Panc1 (cell line): ENCODE measurements at regions not wholly inside any gene's neighbourhood (a gene's known extent, or its start where the extent isn't known, plus 50 kb on each side); places are given as distances from the start of the nearest gene placed in this dataset.

ENCODE experiments used
- ATAC-seq: fragments of 200-7000 bp; cut with Tn5 transposase; 2 replicates; pipeline ENCODE4 v1.9.1; 2020; ENCODE audit warnings: mild to moderate bottlenecking, moderate library complexity
- BruUV-seq: library from RNA; stranded (reverse); fragments of 400-500 nt; replicated peaks from 2 replicates; lab custom pipeline; 2021; lab: Mats Ljungman, UMichigan
- CTCF ChIA-PET: fragments of 300-600 bp; sonication (Branson Sonifier 250); formaldehyde crosslinking; loops from one replicate; lab custom pipeline; 2022; ENCODE audit warnings: antibody characterized with exemption; lab: Charles Lee
- POLR2A ChIA-PET: fragments of 300-600 bp; sonication (Branson Sonifier 250); formaldehyde crosslinking; loops from one replicate; lab custom pipeline; 2022; ENCODE audit warnings: antibody characterized with exemption; lab: Charles Lee
- DNase-seq: peaks from one replicate; pipeline ENCODE4 v3.0.0-alpha.2; 2010; ENCODE audit warnings: low read depth, low spot score
- H3K27ac ChIP-seq: 2 replicates; pipeline ENCODE4 v1.5.1; 2011; ENCODE audit warnings: mild to moderate bottlenecking, low read length, inconsistent platforms
- H3K27me3 ChIP-seq: fragments of 200-500 bp; sonication (Bioruptor generic); 2 replicates; pipeline ENCODE4 v1.6.0; 2014; ENCODE audit warnings: low read length, inconsistent platforms; ENCODE audit not compliant: control insufficient read depth, insufficient read depth
- H3K36me3 ChIP-seq: fragments of 200-500 bp; sonication (Bioruptor generic); 2 replicates; pipeline ENCODE4 v1.5.1; 2014; ENCODE audit warnings: inconsistent platforms, mild to moderate bottlenecking, low read length, moderate library complexity; ENCODE audit not compliant: control insufficient read depth, insufficient read depth
- H3K4me1 ChIP-seq: 2 replicates; pipeline ENCODE4 v1.5.1; 2011; ENCODE audit warnings: inconsistent platforms, mild to moderate bottlenecking, low read length, moderate library complexity; ENCODE audit not compliant: control insufficient read depth, insufficient read depth
- H3K4me3 ChIP-seq, 2 experiments: 2 replicates each; pipeline ENCODE4 v1.5.1; 2011 to 2012; ENCODE audit warnings: low read depth in 2 of 2, low read length in 2 of 2, mild to moderate bottlenecking in 2 of 2, inconsistent platforms in 1 of 2, moderate library complexity in 1 of 2
- H3K9me3 ChIP-seq: fragments of 200-500 bp; sonication (Bioruptor generic); 2 replicates; pipeline ENCODE4 v1.5.1; 2014; ENCODE audit warnings: low read depth, mild to moderate bottlenecking, inconsistent platforms, low read length, moderate library complexity; ENCODE audit not compliant: control insufficient read depth, insufficient read depth
- POLR2AphosphoS5 ChIP-seq: IDR thresholded peaks from 2 replicates; pipeline ENCODE4 v1.6.1; 2012; ENCODE audit warnings: mild to moderate bottlenecking, low read depth, low read length, moderate library complexity
- SIN3A ChIP-seq: IDR thresholded peaks from 2 replicates; pipeline ENCODE4 v1.6.1; 2012; ENCODE audit warnings: low read depth, mild to moderate bottlenecking, low read length, moderate library complexity, borderline replicate concordance; ENCODE audit not compliant: insufficient read depth
- TCF7L2 ChIP-seq: IDR thresholded peaks from 2 replicates; pipeline ENCODE4 v1.6.1; 2011; ENCODE audit warnings: mild to moderate bottlenecking, low read depth, low read length, inconsistent platforms
- in situ Hi-C: cut with HindIII; loops from 2 replicates; pipeline ENCODE4 v1.10.0; 2016; ENCODE audit warnings: low sequenced_read_pairs, low pct_unique_long_range_greater_than_20kb
- intact Hi-C: fragments of 100-400 bp; cut with micrococcal nuclease; formaldehyde crosslinking; loops from one replicate; pipeline ENCODE4 v1.10.0; 2022; ENCODE audit not compliant: unreplicated experiment
- TF ChIP-seq, protein P1 (sequence below), 2 experiments: IDR thresholded peaks; 2 replicates each; pipeline ENCODE4 v1.6.1; 2011 to 2012; ENCODE audit warnings: low read depth in 2 of 2, control low read depth in 1 of 2, low read length in 1 of 2, mild to moderate bottlenecking in 1 of 2, moderate library complexity in 1 of 2; ENCODE audit not compliant: insufficient read depth in 1 of 2
- TF ChIP-seq, protein P2 (sequence below): fragments of 450-650 bp; IDR thresholded peaks from 2 replicates; pipeline ENCODE4 v1.5.1; 2017; ENCODE audit warnings: mild to moderate bottlenecking

DNA sequence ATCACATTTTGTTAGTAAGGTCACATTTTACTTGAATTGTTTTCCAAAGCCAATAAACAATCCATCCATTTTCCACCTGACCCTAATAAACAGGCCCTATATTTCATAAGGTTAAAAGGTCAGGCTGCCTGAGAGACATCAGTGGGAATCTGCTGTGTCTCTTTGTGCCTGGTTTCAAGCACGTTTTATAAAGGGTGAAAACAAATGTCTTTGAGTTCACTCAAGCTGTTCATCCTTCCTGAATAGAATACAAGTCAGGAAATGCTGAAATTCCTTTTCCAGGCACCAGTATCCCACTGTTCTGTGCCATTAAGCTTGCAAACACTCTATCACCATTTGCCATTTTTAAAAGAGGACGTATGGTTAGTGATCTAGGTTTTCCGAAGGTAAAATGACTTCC lies 67.5 kb upstream of the SPATA13 start:
- ChIA-PET POLR2A (no interaction called here), CTCF (no interaction called here)
- intact Hi-C loops: no loop called here

DNA sequence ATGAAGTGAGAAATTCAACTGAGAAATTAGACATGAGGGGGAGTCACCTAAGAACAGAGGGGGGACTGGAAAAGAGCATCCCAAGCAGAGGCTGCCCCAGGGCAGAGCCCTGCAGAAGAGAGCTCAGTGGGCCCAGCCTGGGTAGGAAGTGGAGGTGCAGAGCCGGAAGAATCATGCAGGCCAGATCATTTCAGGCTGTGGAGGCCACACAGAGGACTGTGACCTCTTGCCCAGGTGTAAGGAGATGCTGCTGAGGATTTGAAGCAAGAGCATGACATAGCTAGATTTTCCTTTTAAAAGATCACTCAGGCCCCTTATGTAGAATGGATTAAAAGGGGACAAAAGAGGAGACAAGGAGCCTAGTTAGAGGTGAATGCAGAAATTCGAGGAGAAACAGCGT lies 63.9 kb upstream of the SPATA13 start:
- H3K27me3 ChIP-seq: no peaks in the 10 kb centered on the region
- CTCF ChIA-PET: no interaction called here
- intact Hi-C loops: no loop called here
- TF ChIP-seq SIN3A (no peak), TCF7L2 (no peak), POLR2AphosphoS5 (no peak)
- TF ChIP-seq, protein P1, sequence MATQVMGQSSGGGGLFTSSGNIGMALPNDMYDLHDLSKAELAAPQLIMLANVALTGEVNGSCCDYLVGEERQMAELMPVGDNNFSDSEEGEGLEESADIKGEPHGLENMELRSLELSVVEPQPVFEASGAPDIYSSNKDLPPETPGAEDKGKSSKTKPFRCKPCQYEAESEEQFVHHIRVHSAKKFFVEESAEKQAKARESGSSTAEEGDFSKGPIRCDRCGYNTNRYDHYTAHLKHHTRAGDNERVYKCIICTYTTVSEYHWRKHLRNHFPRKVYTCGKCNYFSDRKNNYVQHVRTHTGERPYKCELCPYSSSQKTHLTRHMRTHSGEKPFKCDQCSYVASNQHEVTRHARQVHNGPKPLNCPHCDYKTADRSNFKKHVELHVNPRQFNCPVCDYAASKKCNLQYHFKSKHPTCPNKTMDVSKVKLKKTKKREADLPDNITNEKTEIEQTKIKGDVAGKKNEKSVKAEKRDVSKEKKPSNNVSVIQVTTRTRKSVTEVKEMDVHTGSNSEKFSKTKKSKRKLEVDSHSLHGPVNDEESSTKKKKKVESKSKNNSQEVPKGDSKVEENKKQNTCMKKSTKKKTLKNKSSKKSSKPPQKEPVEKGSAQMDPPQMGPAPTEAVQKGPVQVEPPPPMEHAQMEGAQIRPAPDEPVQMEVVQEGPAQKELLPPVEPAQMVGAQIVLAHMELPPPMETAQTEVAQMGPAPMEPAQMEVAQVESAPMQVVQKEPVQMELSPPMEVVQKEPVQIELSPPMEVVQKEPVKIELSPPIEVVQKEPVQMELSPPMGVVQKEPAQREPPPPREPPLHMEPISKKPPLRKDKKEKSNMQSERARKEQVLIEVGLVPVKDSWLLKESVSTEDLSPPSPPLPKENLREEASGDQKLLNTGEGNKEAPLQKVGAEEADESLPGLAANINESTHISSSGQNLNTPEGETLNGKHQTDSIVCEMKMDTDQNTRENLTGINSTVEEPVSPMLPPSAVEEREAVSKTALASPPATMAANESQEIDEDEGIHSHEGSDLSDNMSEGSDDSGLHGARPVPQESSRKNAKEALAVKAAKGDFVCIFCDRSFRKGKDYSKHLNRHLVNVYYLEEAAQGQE (IDR thresholded peaks at IDR 0.05; ENCODE audit: insufficient read depth in 1 of 2, low read depth in 2 of 2, low read length in 1 of 2): no peak
- TF ChIP-seq, protein P2, sequence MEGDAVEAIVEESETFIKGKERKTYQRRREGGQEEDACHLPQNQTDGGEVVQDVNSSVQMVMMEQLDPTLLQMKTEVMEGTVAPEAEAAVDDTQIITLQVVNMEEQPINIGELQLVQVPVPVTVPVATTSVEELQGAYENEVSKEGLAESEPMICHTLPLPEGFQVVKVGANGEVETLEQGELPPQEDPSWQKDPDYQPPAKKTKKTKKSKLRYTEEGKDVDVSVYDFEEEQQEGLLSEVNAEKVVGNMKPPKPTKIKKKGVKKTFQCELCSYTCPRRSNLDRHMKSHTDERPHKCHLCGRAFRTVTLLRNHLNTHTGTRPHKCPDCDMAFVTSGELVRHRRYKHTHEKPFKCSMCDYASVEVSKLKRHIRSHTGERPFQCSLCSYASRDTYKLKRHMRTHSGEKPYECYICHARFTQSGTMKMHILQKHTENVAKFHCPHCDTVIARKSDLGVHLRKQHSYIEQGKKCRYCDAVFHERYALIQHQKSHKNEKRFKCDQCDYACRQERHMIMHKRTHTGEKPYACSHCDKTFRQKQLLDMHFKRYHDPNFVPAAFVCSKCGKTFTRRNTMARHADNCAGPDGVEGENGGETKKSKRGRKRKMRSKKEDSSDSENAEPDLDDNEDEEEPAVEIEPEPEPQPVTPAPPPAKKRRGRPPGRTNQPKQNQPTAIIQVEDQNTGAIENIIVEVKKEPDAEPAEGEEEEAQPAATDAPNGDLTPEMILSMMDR: no peak
- H3K4me3 ChIP-seq: no peak overlapping the region
- no peak for DNase-seq
- H3K36me3 ChIP-seq: no peaks in the 10 kb centered on the region
- in situ Hi-C loops: no loop called here
- H3K4me1 ChIP-seq: no peaks in the 10 kb centered on the region
- H3K27ac ChIP-seq: no peak overlapping the region
- no peak for ATAC-seq
- no TSS peak for BruUV-seq
- POLR2A ChIA-PET: no interaction called here
- H3K9me3 ChIP-seq: no peaks in the 10 kb centered on the region

More for the DNA sequence above, 67.5 kb upstream of the SPATA13 start:
- ATAC-seq (no peak), DNase-seq (no peak)
- no TSS peak for BruUV-seq
- H3K9me3 ChIP-seq: no peaks in the 10 kb centered on the region
- H3K4me1 ChIP-seq: no peaks in the 10 kb centered on the region
- TF ChIP-seq, protein P2: no peak
- TF ChIP-seq, protein P1 (IDR thresholded peaks at IDR 0.05; ENCODE audit: insufficient read depth in 1 of 2, low read depth in 2 of 2, low read length in 1 of 2): no peak
- TF ChIP-seq TCF7L2 (no peak), POLR2AphosphoS5 (no peak)
- H3K27ac ChIP-seq: no peak overlapping the region
- no peaks in the 10 kb centered on the region for H3K27me3 ChIP-seq
- H3K4me3 ChIP-seq: no peak overlapping the region
- no peaks in the 10 kb centered on the region for H3K36me3 ChIP-seq
- in situ Hi-C loops: no loop called here
